ENCODE measurements at regions not wholly inside any gene's neighbourhood (a gene's known extent, or its start where the extent isn't known, plus 50 kb on each side); places are given as distances from the start of the nearest gene placed in this dataset.

GRCh38 chr10:78202386-78202785 lies 168.7 kb downstream of the RPS24 start:
- Histone ChIP-seq H3K4me3 (ENCODE audit: low read length) (no peak overlapping the region), H3K27ac (ENCODE audit: low read depth, low read length) (no peak overlapping the region), H3K36me3 (ENCODE audit: insufficient read depth, low read length) (no peaks in the 10 kb centered on the region), H3K9me3 (ENCODE audit: low read length) (no peaks in the 10 kb centered on the region), H3K27me3 (ENCODE audit: insufficient read depth, low read length, poor library complexity, severe bottlenecking) (no peaks in the 10 kb centered on the region), H3K4me1 (ENCODE audit: insufficient read depth, low read length) (no peaks in the 10 kb centered on the region)
- no peaks in the 10 kb centered on the region for H3K36me3 Mint-ChIP-seq
- ChIA-PET POLR2A (no interaction called here), CTCF (no interaction called here)
- no peaks in the 10 kb centered on the region for H3K4me1 Mint-ChIP-seq
- peaks cover 0 to 4% of the 10 kb centered on the region in 2 donors for H3K27me3 Mint-ChIP-seq
- DNase-seq, result no peak
- H3K9me3 Mint-ChIP-seq, result no peaks in the 10 kb centered on the region
- no peak overlapping the region for H3K4me3 Mint-ChIP-seq
- no peak overlapping the region for H3K27ac Mint-ChIP-seq

- POLR2A ChIA-PET, result no interaction called here
These were observed 170.5 kb downstream of the RPS24 start for GRCh38 chr10:78203915-78204818.

GRCh38 chr10:78205457-78206016 lies 171.9 kb downstream of the RPS24 start:
- Mint-ChIP-seq H3K27me3 (peaks cover 0 to 2% of the 10 kb centered on the region in 2 donors), H3K27ac (no peak overlapping the region), H3K4me1 (no peaks in the 10 kb centered on the region), H3K36me3 (no peaks in the 10 kb centered on the region), H3K9me3 (no peaks in the 10 kb centered on the region), H3K4me3 (no peak overlapping the region)
- CTCF ChIA-PET, result no interaction called here
- no peak overlapping the region for H3K27ac ChIP-seq (ENCODE audit: low read depth, low read length)
- no peaks in the 10 kb centered on the region for H3K36me3 ChIP-seq (ENCODE audit: insufficient read depth, low read length)
- no peaks in the 10 kb centered on the region for H3K9me3 ChIP-seq (ENCODE audit: low read length)
- no peaks in the 10 kb centered on the region for H3K27me3 ChIP-seq (ENCODE audit: insufficient read depth, low read length, poor library complexity, severe bottlenecking)
- no peak for DNase-seq
- POLR2A ChIA-PET, result no interaction called here
- H3K4me1 ChIP-seq (ENCODE audit: insufficient read depth, low read length), result no peaks in the 10 kb centered on the region
- H3K4me3 ChIP-seq (ENCODE audit: low read length), result no peak overlapping the region

More at GRCh38 chr10:78203915-78204818, 170.5 kb downstream of the RPS24 start:
- CTCF ChIA-PET, result no interaction called here
- Histone ChIP-seq H3K4me1 (ENCODE audit: insufficient read depth, low read length) (no peaks in the 10 kb centered on the region), H3K27me3 (ENCODE audit: insufficient read depth, low read length, poor library complexity, severe bottlenecking) (no peaks in the 10 kb centered on the region), H3K4me3 (ENCODE audit: low read length) (no peak overlapping the region), H3K36me3 (ENCODE audit: insufficient read depth, low read length) (no peaks in the 10 kb centered on the region), H3K9me3 (ENCODE audit: low read length) (no peaks in the 10 kb centered on the region), H3K27ac (ENCODE audit: low read depth, low read length) (no peak overlapping the region)
- Mint-ChIP-seq H3K9me3 (no peaks in the 10 kb centered on the region), H3K4me1 (no peaks in the 10 kb centered on the region), H3K27ac (peak overlapping the region in 1 of 8 donors; percentile 4), H3K36me3 (no peaks in the 10 kb centered on the region), H3K4me3 (no peak overlapping the region), H3K27me3 (peaks cover 0 to 4% of the 10 kb centered on the region in 2 donors)
- no peak for DNase-seq

- Mint-ChIP-seq H3K27ac (no peak overlapping the region), H3K4me3 (no peak overlapping the region), H3K9me3 (no peaks in the 10 kb centered on the region), H3K36me3 (no peaks in the 10 kb centered on the region), H3K27me3 (no peaks in the 10 kb centered on the region), H3K4me1 (no peaks in the 10 kb centered on the region)
- H3K4me1 ChIP-seq (ENCODE audit: insufficient read depth, low read length), result no peaks in the 10 kb centered on the region
- H3K27ac ChIP-seq (ENCODE audit: low read depth, low read length), result no peak overlapping the region
- no peaks in the 10 kb centered on the region for H3K27me3 ChIP-seq (ENCODE audit: insufficient read depth, low read length, poor library complexity, severe bottlenecking)
- no peak for DNase-seq
- CTCF ChIA-PET, result no interaction called here
- POLR2A ChIA-PET, result no interaction called here
- no peaks in the 10 kb centered on the region for H3K36me3 ChIP-seq (ENCODE audit: insufficient read depth, low read length)
- H3K9me3 ChIP-seq (ENCODE audit: low read length), result no peaks in the 10 kb centered on the region
- no peak overlapping the region for H3K4me3 ChIP-seq (ENCODE audit: low read length)
These were observed 173.6 kb downstream of the RPS24 start for GRCh38 chr10:78207216-78207615.

- no peak for DNase-seq
- Histone ChIP-seq H3K27me3 (ENCODE audit: insufficient read depth, low read length, poor library complexity, severe bottlenecking) (no peaks in the 10 kb centered on the region), H3K27ac (ENCODE audit: low read depth, low read length) (no peak overlapping the region), H3K9me3 (ENCODE audit: low read length) (no peaks in the 10 kb centered on the region), H3K4me1 (ENCODE audit: insufficient read depth, low read length) (no peaks in the 10 kb centered on the region), H3K4me3 (ENCODE audit: low read length) (no peak overlapping the region), H3K36me3 (ENCODE audit: insufficient read depth, low read length) (no peaks in the 10 kb centered on the region)
- Mint-ChIP-seq H3K9me3 (no peaks in the 10 kb centered on the region), H3K36me3 (no peaks in the 10 kb centered on the region), H3K27me3 (no peaks in the 10 kb centered on the region), H3K4me1 (no peaks in the 10 kb centered on the region), H3K27ac (no peak overlapping the region), H3K4me3 (no peak overlapping the region)
- ChIA-PET CTCF (no interaction called here), POLR2A (no interaction called here)
These were observed 174.1 kb downstream of the RPS24 start for GRCh38 chr10:78207776-78208175.

GRCh38 chr10:78209970-78210369 lies 176.3 kb downstream of the RPS24 start:
- POLR2A ChIA-PET, result no interaction called here
- H3K27ac Mint-ChIP-seq, result no peak overlapping the region
- CTCF ChIA-PET, result no interaction called here
- H3K9me3 Mint-ChIP-seq, result no peaks in the 10 kb centered on the region
- Histone ChIP-seq H3K27me3 (ENCODE audit: insufficient read depth, low read length, poor library complexity, severe bottlenecking) (no peaks in the 10 kb centered on the region), H3K36me3 (ENCODE audit: insufficient read depth, low read length) (no peaks in the 10 kb centered on the region), H3K4me3 (ENCODE audit: low read length) (no peak overlapping the region), H3K27ac (ENCODE audit: low read depth, low read length) (no peak overlapping the region), H3K4me1 (ENCODE audit: insufficient read depth, low read length) (no peaks in the 10 kb centered on the region), H3K9me3 (ENCODE audit: low read length) (no peaks in the 10 kb centered on the region)
- peaks cover 0 to 6% of the 10 kb centered on the region in 2 donors for H3K27me3 Mint-ChIP-seq
- no peak overlapping the region for H3K4me3 Mint-ChIP-seq
- H3K4me1 Mint-ChIP-seq, result no peaks in the 10 kb centered on the region
- no peaks in the 10 kb centered on the region for H3K36me3 Mint-ChIP-seq
- no peak for DNase-seq

- Histone ChIP-seq H3K9me3 (ENCODE audit: low read length) (no peaks in the 10 kb centered on the region), H3K36me3 (ENCODE audit: insufficient read depth, low read length) (no peaks in the 10 kb centered on the region), H3K27ac (ENCODE audit: low read depth, low read length) (no peak overlapping the region), H3K27me3 (ENCODE audit: insufficient read depth, low read length, poor library complexity, severe bottlenecking) (no peaks in the 10 kb centered on the region), H3K4me1 (ENCODE audit: insufficient read depth, low read length) (no peaks in the 10 kb centered on the region), H3K4me3 (ENCODE audit: low read length) (no peak overlapping the region)
- no peak overlapping the region for H3K4me3 Mint-ChIP-seq
- H3K27ac Mint-ChIP-seq, result no peak overlapping the region
- no peaks in the 10 kb centered on the region for H3K36me3 Mint-ChIP-seq
- CTCF ChIA-PET, result no interaction called here
- no peak for DNase-seq
- POLR2A ChIA-PET, result no interaction called here
- H3K9me3 Mint-ChIP-seq, result no peaks in the 10 kb centered on the region
- peaks cover 0 to 9% of the 10 kb centered on the region in 2 donors for H3K27me3 Mint-ChIP-seq
- H3K4me1 Mint-ChIP-seq, result no peaks in the 10 kb centered on the region
These were observed 176.9 kb downstream of the RPS24 start for GRCh38 chr10:78210548-78210947.

- CTCF ChIA-PET, result no interaction called here
- Mint-ChIP-seq H3K27me3 (peaks cover 0 to 10% of the 10 kb centered on the region in 2 donors), H3K4me3 (no peak overlapping the region), H3K36me3 (no peaks in the 10 kb centered on the region), H3K27ac (no peak overlapping the region), H3K9me3 (no peaks in the 10 kb centered on the region), H3K4me1 (no peaks in the 10 kb centered on the region)
- Histone ChIP-seq H3K36me3 (ENCODE audit: insufficient read depth, low read length) (no peaks in the 10 kb centered on the region), H3K27ac (ENCODE audit: low read depth, low read length) (no peak overlapping the region), H3K9me3 (ENCODE audit: low read length) (no peaks in the 10 kb centered on the region), H3K27me3 (ENCODE audit: insufficient read depth, low read length, poor library complexity, severe bottlenecking) (no peaks in the 10 kb centered on the region), H3K4me1 (ENCODE audit: insufficient read depth, low read length) (no peaks in the 10 kb centered on the region), H3K4me3 (ENCODE audit: low read length) (no peak overlapping the region)
- DNase-seq, result no peak
- POLR2A ChIA-PET, result no interaction called here
These were observed 177.3 kb downstream of the RPS24 start for GRCh38 chr10:78210976-78211375.

Measured in CD8-positive, alpha-beta memory T cell (primary cell).